ENCODE measurements at regions not wholly inside any gene's neighbourhood (a gene's known extent, or its start where the extent isn't known, plus 50 kb on each side); places are given as distances from the start of the nearest gene placed in this dataset.

DNA sequence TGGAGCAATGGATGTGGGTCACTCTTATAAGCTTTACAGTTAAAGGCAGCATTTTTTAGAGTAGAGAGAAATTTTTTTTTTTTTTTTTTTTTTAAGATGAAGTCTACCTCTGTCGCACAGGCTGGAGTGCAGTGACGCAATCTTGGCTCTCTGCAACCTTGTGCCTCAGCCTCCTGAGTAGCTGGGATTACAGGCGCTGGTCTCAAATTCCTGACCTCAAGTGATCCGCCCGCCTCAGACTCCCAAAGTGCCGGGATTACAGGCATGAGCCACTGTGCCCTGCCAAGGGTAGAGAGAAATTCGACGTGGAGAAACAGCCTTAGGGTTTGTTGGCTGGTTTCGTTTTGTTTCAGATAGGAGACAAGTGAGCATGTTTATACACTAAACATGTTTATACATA lies 594.2 kb upstream of the ADAMTS5 start:
- TF ChIP-seq, protein P1, sequence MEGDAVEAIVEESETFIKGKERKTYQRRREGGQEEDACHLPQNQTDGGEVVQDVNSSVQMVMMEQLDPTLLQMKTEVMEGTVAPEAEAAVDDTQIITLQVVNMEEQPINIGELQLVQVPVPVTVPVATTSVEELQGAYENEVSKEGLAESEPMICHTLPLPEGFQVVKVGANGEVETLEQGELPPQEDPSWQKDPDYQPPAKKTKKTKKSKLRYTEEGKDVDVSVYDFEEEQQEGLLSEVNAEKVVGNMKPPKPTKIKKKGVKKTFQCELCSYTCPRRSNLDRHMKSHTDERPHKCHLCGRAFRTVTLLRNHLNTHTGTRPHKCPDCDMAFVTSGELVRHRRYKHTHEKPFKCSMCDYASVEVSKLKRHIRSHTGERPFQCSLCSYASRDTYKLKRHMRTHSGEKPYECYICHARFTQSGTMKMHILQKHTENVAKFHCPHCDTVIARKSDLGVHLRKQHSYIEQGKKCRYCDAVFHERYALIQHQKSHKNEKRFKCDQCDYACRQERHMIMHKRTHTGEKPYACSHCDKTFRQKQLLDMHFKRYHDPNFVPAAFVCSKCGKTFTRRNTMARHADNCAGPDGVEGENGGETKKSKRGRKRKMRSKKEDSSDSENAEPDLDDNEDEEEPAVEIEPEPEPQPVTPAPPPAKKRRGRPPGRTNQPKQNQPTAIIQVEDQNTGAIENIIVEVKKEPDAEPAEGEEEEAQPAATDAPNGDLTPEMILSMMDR (optimal IDR thresholded peaks at IDR 0.05 in 1 of 3, IDR thresholded peaks at IDR 0.05 in 1 of 3, conservative IDR thresholded peaks at IDR 0.05 in 1 of 3; ENCODE audit: extremely low read depth in 1 of 3, insufficient read depth in 2 of 3, low read length in 3 of 3) = no peak
- TF ChIP-seq EZH2 (IDR thresholded peaks at IDR 0.05; ENCODE audit: low read length) = no peak
